Activated T-helper 1 cell treated with anti-CD3 and anti-CD28 coated beads, Interleukin-12 subunit alpha, Interleukin-12 subunit beta, Interleukin-2, Interleukin-4 antibody, amounts not matched to agents 30 ng/mL and 10 ng/mL and 1 ng/mL, durations not matched to agents 14 hours and 24 hours and 36 hours (primary cell): ENCODE measurements at regions not wholly inside any gene's neighbourhood (a gene's known extent, or its start where the extent isn't known, plus 50 kb on each side); places are given as distances from the start of the nearest gene placed in this dataset.
A peak's percentile ranks its signal among the peaks of the same experiment; 100 is the strongest.

Source experiments
- DNase-seq: peaks from one replicate; pipeline ENCODE4 v3.0.0; 2021; ENCODE audit warnings: low spot score
- H3K27ac Mint-ChIP-seq: one replicate; pipeline ENCODE4 v1.8.0; 2021; ENCODE audit warnings: mild to moderate bottlenecking, mixed read lengths
- H3K27me3 Mint-ChIP-seq: one replicate; pipeline ENCODE4 v1.8.0; 2022; ENCODE audit warnings: mild to moderate bottlenecking, moderate library complexity, mixed read lengths; ENCODE audit not compliant: insufficient read depth
- H3K36me3 Mint-ChIP-seq: one replicate; pipeline ENCODE4 v1.8.0; 2021; ENCODE audit warnings: low read depth, mixed read lengths
- H3K4me1 Mint-ChIP-seq: one replicate; pipeline ENCODE4 v1.8.0; 2021; ENCODE audit warnings: low read depth, mixed read lengths
- H3K4me3 Mint-ChIP-seq: one replicate; pipeline ENCODE4 v1.8.0; 2021; ENCODE audit warnings: mild to moderate bottlenecking, moderate library complexity, mixed read lengths
- H3K9me3 Mint-ChIP-seq: one replicate; pipeline ENCODE4 v1.8.0; 2021; ENCODE audit warnings: mixed read lengths
- intact Hi-C: fragments of 100-400 bp; cut with micrococcal nuclease; formaldehyde crosslinking; loops from one replicate; pipeline ENCODE4 v1.15.1; 2024

GRCh38 chr18:26677957-26678356 lies 129.6 kb upstream of the KCTD1 start:
- Mint-ChIP-seq H3K36me3 (no peaks in the 10 kb centered on the region), H3K4me1 (no peaks in the 10 kb centered on the region), H3K9me3 (peaks cover 9% of the 10 kb centered on the region), H3K4me3 (no peak overlapping the region), H3K27me3 (no peaks in the 10 kb centered on the region), H3K27ac (no peak overlapping the region)
- no peak for DNase-seq
- intact Hi-C loops: no loop called here

- DNase-seq: no peak
- Mint-ChIP-seq H3K9me3 (no peaks in the 10 kb centered on the region), H3K27me3 (peaks cover 18% of the 10 kb centered on the region), H3K27ac (no peak overlapping the region), H3K36me3 (no peaks in the 10 kb centered on the region), H3K4me3 (no peak overlapping the region), H3K4me1 (no peaks in the 10 kb centered on the region)
- intact Hi-C loops: no loop called here
Observed at GRCh38 chr18:26667046-26667445, 118.7 kb upstream of the KCTD1 start.

GRCh38 chr18:26662996-26663395 lies 114.6 kb upstream of the KCTD1 start:
- Mint-ChIP-seq H3K36me3 (peaks cover 1% of the 10 kb centered on the region), H3K4me1 (no peaks in the 10 kb centered on the region), H3K27ac (no peak overlapping the region), H3K27me3 (peaks cover 38% of the 10 kb centered on the region), H3K9me3 (no peaks in the 10 kb centered on the region), H3K4me3 (no peak overlapping the region)
- no peak for DNase-seq
- intact Hi-C loops: no loop called here

- intact Hi-C loops: no loop called here
- Mint-ChIP-seq H3K9me3 (no peaks in the 10 kb centered on the region), H3K36me3 (peaks cover 1% of the 10 kb centered on the region), H3K4me1 (peaks cover 18% of the 10 kb centered on the region), H3K4me3 (peak overlapping the region; percentile 80), H3K27ac (peak overlapping the region; percentile 24), H3K27me3 (peaks cover 64% of the 10 kb centered on the region)
- no peak for DNase-seq
Observed at GRCh38 chr18:26657631-26658581, 109.6 kb upstream of the KCTD1 start.

- Mint-ChIP-seq H3K27me3 (peaks cover 71% of the 10 kb centered on the region), H3K4me3 (peak overlapping the region; percentile 80)
- intact Hi-C loops: no loop called here
Observed at GRCh38 chr18:26656944-26657536, 108.7 kb upstream of the KCTD1 start.

GRCh38 chr18:26656431-26656943 lies 108.1 kb upstream of the KCTD1 start:
- Mint-ChIP-seq H3K27me3 (peaks cover 75% of the 10 kb centered on the region), H3K4me3 (peak overlapping the region; percentile 22), H3K36me3 (peaks cover 1% of the 10 kb centered on the region), H3K9me3 (no peaks in the 10 kb centered on the region), H3K4me1 (peaks cover 18% of the 10 kb centered on the region), H3K27ac (no peak overlapping the region)
- intact Hi-C loops: no loop called here
- no peak for DNase-seq

More at GRCh38 chr18:26656944-26657536, 108.7 kb upstream of the KCTD1 start:
- Mint-ChIP-seq H3K27ac (no peak overlapping the region), H3K36me3 (peaks cover 1% of the 10 kb centered on the region), H3K4me1 (peaks cover 18% of the 10 kb centered on the region), H3K9me3 (no peaks in the 10 kb centered on the region)
- DNase-seq: no peak

- H3K4me1 Mint-ChIP-seq: peaks cover 18% of the 10 kb centered on the region
- intact Hi-C loops: loop anchor here (2.0 kb wide), 1 partner anchor 107 kb away; the partner anchor contains the start of gene KCTD1
- H3K4me3 Mint-ChIP-seq: peak overlapping the region; percentile 41
- H3K36me3 Mint-ChIP-seq: peaks cover 1% of the 10 kb centered on the region
- no peaks in the 10 kb centered on the region for H3K9me3 Mint-ChIP-seq
- peaks cover 77% of the 10 kb centered on the region for H3K27me3 Mint-ChIP-seq
- H3K27ac Mint-ChIP-seq: no peak overlapping the region
- no peak for DNase-seq
Observed at GRCh38 chr18:26655525-26656430, 107.4 kb upstream of the KCTD1 start.

- peaks cover 1% of the 10 kb centered on the region for H3K36me3 Mint-ChIP-seq
- no peak for DNase-seq
- H3K9me3 Mint-ChIP-seq: no peaks in the 10 kb centered on the region
- intact Hi-C loops: loop anchor here (2.0 to 5.0 kb wide), 2 partner anchors 106 to 733 kb away; partner anchors contain the start of gene KCTD1
- peaks cover 78% of the 10 kb centered on the region for H3K27me3 Mint-ChIP-seq
- peaks cover 18% of the 10 kb centered on the region for H3K4me1 Mint-ChIP-seq
- peak overlapping the region; percentile 41 for H3K4me3 Mint-ChIP-seq
- no peak overlapping the region for H3K27ac Mint-ChIP-seq
Observed at GRCh38 chr18:26654616-26655524, 106.5 kb upstream of the KCTD1 start.

- no peak overlapping the region for H3K27ac Mint-ChIP-seq
- intact Hi-C loops: loop anchor here (2.0 to 5.0 kb wide), 2 partner anchors 105 to 732 kb away; partner anchors contain the start of gene KCTD1
- peaks cover 18% of the 10 kb centered on the region for H3K4me1 Mint-ChIP-seq
- no peak overlapping the region for H3K4me3 Mint-ChIP-seq
- peaks cover 1% of the 10 kb centered on the region for H3K36me3 Mint-ChIP-seq
- peaks cover 77% of the 10 kb centered on the region for H3K27me3 Mint-ChIP-seq
- no peak for DNase-seq
- no peaks in the 10 kb centered on the region for H3K9me3 Mint-ChIP-seq
Observed at GRCh38 chr18:26653943-26654615, 105.7 kb upstream of the KCTD1 start.

- H3K27ac Mint-ChIP-seq: no peak overlapping the region
- intact Hi-C loops: loop anchor here (5.0 kb wide), 1 partner anchor 730 kb away; no protein-coding TSS in a partner anchor
- DNase-seq: no peak
- peaks cover 65% of the 10 kb centered on the region for H3K27me3 Mint-ChIP-seq
- H3K36me3 Mint-ChIP-seq: no peaks in the 10 kb centered on the region
- no peak overlapping the region for H3K4me3 Mint-ChIP-seq
- peaks cover 14% of the 10 kb centered on the region for H3K4me1 Mint-ChIP-seq
- H3K9me3 Mint-ChIP-seq: no peaks in the 10 kb centered on the region
Observed at GRCh38 chr18:26652501-26652900, 104.1 kb upstream of the KCTD1 start.
